ENCODE measurements at regions not wholly inside any gene's neighbourhood (a gene's known extent, or its start where the extent isn't known, plus 50 kb on each side); places are given as distances from the start of the nearest gene placed in this dataset.

DNA sequence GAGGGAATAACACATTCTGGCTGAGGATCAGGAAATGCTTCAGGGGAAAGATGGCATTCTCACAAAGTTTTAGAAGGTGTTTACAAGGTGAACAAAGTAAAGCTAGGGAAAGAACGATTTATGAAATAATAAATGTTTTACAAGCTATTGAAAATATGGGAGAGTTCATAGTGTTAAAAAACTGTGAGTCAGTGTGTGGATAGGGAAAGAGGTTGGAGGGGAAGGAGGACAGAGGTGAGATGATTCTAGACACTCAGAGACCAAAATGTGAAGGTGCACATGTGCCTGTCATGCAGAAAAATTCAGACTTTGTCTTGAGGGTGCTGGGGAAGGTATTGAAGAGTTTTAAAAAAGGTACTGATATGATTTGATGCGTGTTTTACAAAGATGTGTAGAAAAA lies 476.1 kb downstream of the TDRD3 start:
- Histone ChIP-seq H3K4me1 (ENCODE audit: insufficient read depth, low read length, poor library complexity, severe bottlenecking) (no peaks in the 10 kb centered on the region), H3K4me2 (ENCODE audit: low read length) (no peak overlapping the region), H4K20me1 (ENCODE audit: insufficient read depth, low read length) (no peaks in the 10 kb centered on the region), H3K27ac (ENCODE audit: low read depth, low read length, poor library complexity, severe bottlenecking) (no peak overlapping the region), H3K9me3 (ENCODE audit: low read length) (no peaks in the 10 kb centered on the region), H3K9me2 (ENCODE audit: insufficient read depth, low read length) (no peaks in the 10 kb centered on the region), H3K4me3 (ENCODE audit: low read depth, low read length, poor library complexity, severe bottlenecking) (no peak overlapping the region), H3K79me2 (ENCODE audit: insufficient read depth, low read depth, low read length) (no peaks in the 10 kb centered on the region), H2AFZ (ENCODE audit: low read length) (no peak overlapping the region), H3K36me3 (ENCODE audit: insufficient read depth, low read length) (no peaks in the 10 kb centered on the region)
- no TSS peak for BruUV-seq (replicated peaks)
- intact Hi-C loops (cut with micrococcal nuclease; ENCODE audit: unreplicated experiment) = no loop called here
- POLR2A ChIA-PET = no interaction called here
- no peak for TF ChIP-seq EZH2phosphoT487 (IDR thresholded peaks at IDR 0.05; ENCODE audit: borderline replicate concordance, low read depth, low read length)
- TF ChIP-seq, protein P1, sequence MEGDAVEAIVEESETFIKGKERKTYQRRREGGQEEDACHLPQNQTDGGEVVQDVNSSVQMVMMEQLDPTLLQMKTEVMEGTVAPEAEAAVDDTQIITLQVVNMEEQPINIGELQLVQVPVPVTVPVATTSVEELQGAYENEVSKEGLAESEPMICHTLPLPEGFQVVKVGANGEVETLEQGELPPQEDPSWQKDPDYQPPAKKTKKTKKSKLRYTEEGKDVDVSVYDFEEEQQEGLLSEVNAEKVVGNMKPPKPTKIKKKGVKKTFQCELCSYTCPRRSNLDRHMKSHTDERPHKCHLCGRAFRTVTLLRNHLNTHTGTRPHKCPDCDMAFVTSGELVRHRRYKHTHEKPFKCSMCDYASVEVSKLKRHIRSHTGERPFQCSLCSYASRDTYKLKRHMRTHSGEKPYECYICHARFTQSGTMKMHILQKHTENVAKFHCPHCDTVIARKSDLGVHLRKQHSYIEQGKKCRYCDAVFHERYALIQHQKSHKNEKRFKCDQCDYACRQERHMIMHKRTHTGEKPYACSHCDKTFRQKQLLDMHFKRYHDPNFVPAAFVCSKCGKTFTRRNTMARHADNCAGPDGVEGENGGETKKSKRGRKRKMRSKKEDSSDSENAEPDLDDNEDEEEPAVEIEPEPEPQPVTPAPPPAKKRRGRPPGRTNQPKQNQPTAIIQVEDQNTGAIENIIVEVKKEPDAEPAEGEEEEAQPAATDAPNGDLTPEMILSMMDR (conservative IDR thresholded peaks at IDR 0.05; ENCODE audit: low read length) = no peak
- DNase-seq (ENCODE audit: low spot score) = no peak
- CTCF ChIA-PET (ENCODE audit: unreplicated experiment) = no interaction called here

DNA sequence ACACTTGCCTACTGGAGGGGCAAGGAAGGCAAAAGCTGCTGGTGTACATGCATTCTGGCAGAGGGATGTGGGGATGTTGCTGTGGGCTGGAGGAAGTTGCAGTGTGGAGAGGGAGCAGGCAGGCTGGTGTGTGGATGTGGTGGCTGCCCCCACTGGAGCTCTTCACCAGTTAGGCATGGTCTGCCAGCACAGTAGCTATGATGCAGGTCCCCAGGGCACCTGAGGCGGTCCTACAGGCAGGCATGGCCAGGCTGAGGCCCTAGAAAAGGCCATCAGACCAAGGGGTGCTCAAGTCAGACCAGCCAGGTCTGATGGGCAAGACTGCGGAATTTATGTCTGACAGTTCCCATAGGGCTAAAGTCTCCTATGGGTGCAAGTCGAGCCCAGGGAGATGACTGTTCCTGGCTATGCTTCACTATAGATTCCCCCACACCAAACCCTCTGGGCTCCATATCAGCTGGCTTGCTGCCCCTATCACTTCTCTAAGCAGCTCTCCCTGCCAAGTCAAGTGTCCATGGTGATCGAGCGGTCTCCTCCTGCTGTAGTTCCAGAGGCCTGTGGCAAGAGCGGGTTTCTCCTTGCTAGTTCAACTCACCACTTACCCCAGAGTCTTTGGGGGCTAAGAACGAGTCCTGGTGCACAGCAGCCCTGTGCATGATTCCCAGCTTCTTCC lies 473.1 kb downstream of the TDRD3 start:
- Histone ChIP-seq H3K27ac (ENCODE audit: low read depth, low read length, poor library complexity, severe bottlenecking) (no peak overlapping the region), H3K36me3 (ENCODE audit: insufficient read depth, low read length) (no peaks in the 10 kb centered on the region), H3K9me3 (ENCODE audit: low read length) (no peaks in the 10 kb centered on the region), H4K20me1 (ENCODE audit: insufficient read depth, low read length) (no peaks in the 10 kb centered on the region), H3K4me1 (ENCODE audit: insufficient read depth, low read length, poor library complexity, severe bottlenecking) (no peaks in the 10 kb centered on the region), H3K79me2 (ENCODE audit: insufficient read depth, low read depth, low read length) (no peaks in the 10 kb centered on the region), H3K4me3 (ENCODE audit: low read depth, low read length, poor library complexity, severe bottlenecking) (no peak overlapping the region), H3K9me2 (ENCODE audit: insufficient read depth, low read length) (no peaks in the 10 kb centered on the region), H3K4me2 (ENCODE audit: low read length) (no peak overlapping the region), H2AFZ (ENCODE audit: low read length) (no peak overlapping the region)
- TF ChIP-seq, protein P1 (conservative IDR thresholded peaks at IDR 0.05; ENCODE audit: low read length) = no peak
- no peak for TF ChIP-seq EZH2phosphoT487 (IDR thresholded peaks at IDR 0.05; ENCODE audit: borderline replicate concordance, low read depth, low read length)
- ChIA-PET POLR2A (no interaction called here), CTCF (ENCODE audit: unreplicated experiment) (no interaction called here)
- intact Hi-C loops (cut with micrococcal nuclease; ENCODE audit: unreplicated experiment) = no loop called here
- no TSS peak for BruUV-seq (replicated peaks)
- DNase-seq (ENCODE audit: low spot score) = no peak

DNA sequence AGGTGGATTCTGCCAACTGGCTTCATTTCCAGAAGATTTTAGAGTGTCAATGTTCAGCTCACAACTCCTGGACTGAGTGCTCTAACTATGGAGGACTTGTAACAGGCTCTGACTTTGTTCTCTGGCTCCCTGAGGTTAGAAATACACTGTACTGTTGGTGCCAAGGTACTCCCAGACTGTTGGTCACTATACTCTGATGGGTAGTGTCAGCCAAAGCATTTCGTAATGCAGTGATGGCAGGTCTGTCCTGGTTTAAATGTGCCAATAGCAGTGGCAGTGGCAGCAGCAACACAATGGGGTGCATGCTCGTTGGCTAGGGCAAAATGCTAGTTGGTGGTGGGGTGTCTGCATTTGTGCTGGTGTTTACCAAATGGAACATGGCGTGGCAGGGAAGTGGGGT lies 472.2 kb downstream of the TDRD3 start:
- Histone ChIP-seq H3K79me2 (ENCODE audit: insufficient read depth, low read depth, low read length) (no peaks in the 10 kb centered on the region), H3K4me2 (ENCODE audit: low read length) (no peak overlapping the region), H3K36me3 (ENCODE audit: insufficient read depth, low read length) (no peaks in the 10 kb centered on the region), H4K20me1 (ENCODE audit: insufficient read depth, low read length) (no peaks in the 10 kb centered on the region), H3K4me1 (ENCODE audit: insufficient read depth, low read length, poor library complexity, severe bottlenecking) (no peaks in the 10 kb centered on the region), H3K9me2 (ENCODE audit: insufficient read depth, low read length) (no peaks in the 10 kb centered on the region), H3K9me3 (ENCODE audit: low read length) (no peaks in the 10 kb centered on the region), H2AFZ (ENCODE audit: low read length) (no peak overlapping the region), H3K4me3 (ENCODE audit: low read depth, low read length, poor library complexity, severe bottlenecking) (no peak overlapping the region), H3K27ac (ENCODE audit: low read depth, low read length, poor library complexity, severe bottlenecking) (no peak overlapping the region)
- intact Hi-C loops (cut with micrococcal nuclease; ENCODE audit: unreplicated experiment) = no loop called here
- no peak for DNase-seq (ENCODE audit: low spot score)
- CTCF ChIA-PET (ENCODE audit: unreplicated experiment) = no interaction called here
- POLR2A ChIA-PET = interaction anchor here (0.6 kb wide), 1 partner anchor 295 kb away, joined by 3 read pairs; no protein-coding TSS in a partner anchor
- no TSS peak for BruUV-seq (replicated peaks)
- no peak for TF ChIP-seq EZH2phosphoT487 (IDR thresholded peaks at IDR 0.05; ENCODE audit: borderline replicate concordance, low read depth, low read length)
- TF ChIP-seq, protein P1 (conservative IDR thresholded peaks at IDR 0.05; ENCODE audit: low read length) = no peak
